ENCODE measurements at regions not wholly inside any gene's neighbourhood (a gene's known extent, or its start where the extent isn't known, plus 50 kb on each side); places are given as distances from the start of the nearest gene placed in this dataset.

DNA sequence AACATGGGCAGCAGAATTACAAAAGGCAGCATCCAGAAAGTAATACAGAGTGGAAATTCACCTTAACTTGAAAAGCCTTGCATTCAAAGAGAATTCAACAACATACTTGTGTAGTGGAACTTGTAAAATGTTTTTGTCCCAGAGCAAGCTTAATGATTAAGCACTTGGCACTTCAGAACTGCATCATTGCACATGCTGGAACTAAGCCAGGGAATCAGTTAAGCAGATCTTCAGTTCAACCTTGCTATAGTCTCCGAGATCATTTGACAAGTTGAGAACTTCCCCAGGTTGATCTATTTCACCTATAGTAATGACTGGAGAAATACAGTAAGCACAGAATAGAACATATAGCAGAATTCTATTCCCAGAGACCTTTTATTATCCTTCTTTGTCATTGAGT, 1337.2 kb upstream of the NXPH2 start:
- Histone ChIP-seq H3K27me3 (ENCODE audit: insufficient read depth) (no peaks in the 10 kb centered on the region), H2AFZ (ENCODE audit: low read depth) (no peak overlapping the region), H3K27ac (ENCODE audit: low read depth in 2 of 2, low read length in 1 of 2) (no peak overlapping the region), H3K79me2 (ENCODE audit: insufficient read depth) (no peaks in the 10 kb centered on the region), H3K36me3 (replicated peaks in 1 of 2; ENCODE audit: control insufficient read depth in 1 of 2, insufficient read depth in 2 of 2, low read length in 1 of 2) (no peaks in the 10 kb centered on the region), H3F3A (replicated peaks; ENCODE audit: insufficient read depth) (no peaks in the 10 kb centered on the region), H3K4me2 (no peak overlapping the region), H3K4me1 (ENCODE audit: control insufficient read depth in 1 of 2, insufficient read depth in 2 of 2, low read depth in 1 of 2, low read length in 1 of 2) (no peaks in the 10 kb centered on the region; a peak in 1 of 4 replicates), H3K4me3 (ENCODE audit: low read depth in 2 of 2, low read length in 1 of 2) (no peak overlapping the region), H4K20me1 (ENCODE audit: insufficient read depth) (no peaks in the 10 kb centered on the region), H3K9ac (no peak overlapping the region), H3K9me3 (no peaks in the 10 kb centered on the region), H3K9me2 (no peaks in the 10 kb centered on the region)
- TF ChIP-seq CHD2 (IDR thresholded peaks at IDR 0.05; ENCODE audit: low read length, partially characterized antibody) (no peak), FOXM1 (IDR thresholded peaks at IDR 0.05; ENCODE audit: low read depth) (no peak), JUND (IDR thresholded peaks at IDR 0.05) (no peak), PBX3 (IDR thresholded peaks at IDR 0.05) (no peak), EP300 (IDR thresholded peaks at IDR 0.05; ENCODE audit: borderline replicate concordance in 1 of 2, low read depth in 1 of 2, low read length in 1 of 2) (no peak), FOXJ3 (CRISPR knock-in tag; IDR thresholded peaks at IDR 0.05) (no peak), CTCF (IDR thresholded peaks at IDR 0.05) (no peak), SIN3A (IDR thresholded peaks at IDR 0.05; ENCODE audit: borderline replicate concordance, low read depth, low read length) (no peak), REST (IDR thresholded peaks at IDR 0.05; ENCODE audit: low read depth, low read length) (no peak), POLR2AphosphoS5 (IDR thresholded peaks at IDR 0.05; ENCODE audit: low read depth, low read length) (no peak), EZH2phosphoT487 (IDR thresholded peaks at IDR 0.05; ENCODE audit: borderline replicate concordance, low read depth) (no peak), MAX (IDR thresholded peaks at IDR 0.05; ENCODE audit: low read depth) (no peak), RFX5 (IDR thresholded peaks at IDR 0.05; ENCODE audit: low read length) (no peak), RAD21 (IDR thresholded peaks at IDR 0.05; ENCODE audit: low read length) (no peak), TEAD4 (IDR thresholded peaks at IDR 0.05; ENCODE audit: borderline replicate concordance, insufficient read depth) (no peak), TCF12 (IDR thresholded peaks at IDR 0.05) (no peak)
- TF ChIP-seq, protein P1, sequence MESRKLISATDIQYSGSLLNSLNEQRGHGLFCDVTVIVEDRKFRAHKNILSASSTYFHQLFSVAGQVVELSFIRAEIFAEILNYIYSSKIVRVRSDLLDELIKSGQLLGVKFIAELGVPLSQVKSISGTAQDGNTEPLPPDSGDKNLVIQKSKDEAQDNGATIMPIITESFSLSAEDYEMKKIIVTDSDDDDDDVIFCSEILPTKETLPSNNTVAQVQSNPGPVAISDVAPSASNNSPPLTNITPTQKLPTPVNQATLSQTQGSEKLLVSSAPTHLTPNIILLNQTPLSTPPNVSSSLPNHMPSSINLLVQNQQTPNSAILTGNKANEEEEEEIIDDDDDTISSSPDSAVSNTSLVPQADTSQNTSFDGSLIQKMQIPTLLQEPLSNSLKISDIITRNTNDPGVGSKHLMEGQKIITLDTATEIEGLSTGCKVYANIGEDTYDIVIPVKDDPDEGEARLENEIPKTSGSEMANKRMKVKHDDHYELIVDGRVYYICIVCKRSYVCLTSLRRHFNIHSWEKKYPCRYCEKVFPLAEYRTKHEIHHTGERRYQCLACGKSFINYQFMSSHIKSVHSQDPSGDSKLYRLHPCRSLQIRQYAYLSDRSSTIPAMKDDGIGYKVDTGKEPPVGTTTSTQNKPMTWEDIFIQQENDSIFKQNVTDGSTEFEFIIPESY (IDR thresholded peaks at IDR 0.05; ENCODE audit: borderline replicate concordance, low read depth): no peak
- TF ChIP-seq, protein P2, sequence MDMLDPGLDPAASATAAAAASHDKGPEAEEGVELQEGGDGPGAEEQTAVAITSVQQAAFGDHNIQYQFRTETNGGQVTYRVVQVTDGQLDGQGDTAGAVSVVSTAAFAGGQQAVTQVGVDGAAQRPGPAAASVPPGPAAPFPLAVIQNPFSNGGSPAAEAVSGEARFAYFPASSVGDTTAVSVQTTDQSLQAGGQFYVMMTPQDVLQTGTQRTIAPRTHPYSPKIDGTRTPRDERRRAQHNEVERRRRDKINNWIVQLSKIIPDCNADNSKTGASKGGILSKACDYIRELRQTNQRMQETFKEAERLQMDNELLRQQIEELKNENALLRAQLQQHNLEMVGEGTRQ (IDR thresholded peaks at IDR 0.05; ENCODE audit: borderline replicate concordance, low read depth, low read length): no peak
- TF ChIP-seq, protein P3, sequence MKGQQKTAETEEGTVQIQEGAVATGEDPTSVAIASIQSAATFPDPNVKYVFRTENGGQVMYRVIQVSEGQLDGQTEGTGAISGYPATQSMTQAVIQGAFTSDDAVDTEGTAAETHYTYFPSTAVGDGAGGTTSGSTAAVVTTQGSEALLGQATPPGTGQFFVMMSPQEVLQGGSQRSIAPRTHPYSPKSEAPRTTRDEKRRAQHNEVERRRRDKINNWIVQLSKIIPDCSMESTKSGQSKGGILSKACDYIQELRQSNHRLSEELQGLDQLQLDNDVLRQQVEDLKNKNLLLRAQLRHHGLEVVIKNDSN (IDR thresholded peaks at IDR 0.05; ENCODE audit: borderline replicate concordance, low read depth): no peak
- WGBS (ENCODE audit: low lambda C conversion rate): 64% methylated on average over 1 of the region's 1 CpG
- ChIA-PET CTCF (no interaction called here), POLR2A (no interaction called here)
- no peak for DNase-seq

Measured in SK-N-SH (cell line).